Stimulated activated naive CD8-positive, alpha-beta T cell treated with anti-CD3 and anti-CD28 coated beads, Interleukin-15, amount 100 ng/mL, for 72 hours (primary cell): ENCODE measurements at regions not wholly inside any gene's neighbourhood (a gene's known extent, or its start where the extent isn't known, plus 50 kb on each side); places are given as distances from the start of the nearest gene placed in this dataset.
"Not testable (repeated sequence)": the region's sequence is repeated elsewhere in the genome, so short reads cannot be mapped to it uniquely, and the experiment has no call there.

Experiments used
- ATAC-seq: fragments of 150-1000 bp; cut with Tn5 transposase; 2 replicates; pipeline ENCODE4 v1.10.0; 2021; ENCODE audit warnings: mild to moderate bottlenecking, moderate library complexity
- DNase-seq, 2 donors: peaks; one replicate each; pipeline ENCODE4 v3.0.0; 2021 to 2022
- H3K27ac Mint-ChIP-seq, 2 donors: one replicate each; pipeline ENCODE4 v1.8.0; 2022; ENCODE audit warnings: mild to moderate bottlenecking in 2 of 2, mixed read lengths in 2 of 2, moderate library complexity in 2 of 2
- H3K27me3 Mint-ChIP-seq: one replicate; pipeline ENCODE4 v1.8.0; 2022; ENCODE audit warnings: mixed read lengths
- H3K4me1 Mint-ChIP-seq: one replicate; pipeline ENCODE4 v1.8.0; 2022; ENCODE audit warnings: mild to moderate bottlenecking, mixed read lengths
- H3K4me3 Mint-ChIP-seq, 2 donors: one replicate each; pipeline ENCODE4 v1.8.0; 2022; ENCODE audit warnings: mild to moderate bottlenecking in 2 of 2, mixed read lengths in 2 of 2, moderate library complexity in 1 of 2
- H3K9me3 Mint-ChIP-seq, 2 donors: one replicate each; pipeline ENCODE4 v1.8.0; 2022; ENCODE audit warnings: mixed read lengths in 2 of 2

DNA sequence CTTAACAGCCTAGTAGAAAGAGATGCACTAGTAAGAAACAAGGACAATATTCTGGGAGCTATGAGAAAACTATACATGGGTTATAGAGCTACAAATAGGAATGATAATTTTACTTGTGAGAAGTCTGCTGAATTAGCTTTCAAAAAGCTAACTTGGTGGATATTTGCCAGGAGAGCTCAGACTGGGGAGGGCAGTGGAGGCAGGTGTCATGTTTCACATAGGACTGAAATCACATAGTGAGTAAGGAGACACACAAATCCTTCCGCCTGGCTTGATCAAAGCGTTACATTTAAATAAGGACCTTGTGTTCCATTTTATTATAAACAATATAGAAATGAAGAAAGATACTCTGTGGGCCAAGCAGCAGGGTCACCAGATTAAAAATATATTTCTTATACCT lies 235.0 kb downstream of the ISL1 start:
- Mint-ChIP-seq H3K4me3 (no peak overlapping the region), H3K27me3 (no peaks in the 10 kb centered on the region), H3K27ac (no peak overlapping the region), H3K9me3 (no peaks in the 10 kb centered on the region), H3K4me1 (no peaks in the 10 kb centered on the region)
- ATAC-seq: no peak
- DNase-seq: no peak

GRCh38 chr5:51621156-51621555 lies 237.9 kb downstream of the ISL1 start:
- ATAC-seq: no peak
- no peak for DNase-seq
- H3K27ac Mint-ChIP-seq: no peak overlapping the region
- no peak overlapping the region for H3K4me3 Mint-ChIP-seq
- peaks cover 5 to 10% of the 10 kb centered on the region in 2 donors for H3K9me3 Mint-ChIP-seq
- no peaks in the 10 kb centered on the region for H3K4me1 Mint-ChIP-seq
- H3K27me3 Mint-ChIP-seq: no peaks in the 10 kb centered on the region

GRCh38 chr5:51622161-51622790 lies 239.0 kb downstream of the ISL1 start:
- DNase-seq (no peak), ATAC-seq (no peak)
- no peaks in the 10 kb centered on the region for H3K27me3 Mint-ChIP-seq
- no peaks in the 10 kb centered on the region for H3K4me1 Mint-ChIP-seq
- H3K9me3 Mint-ChIP-seq: peaks cover 5 to 10% of the 10 kb centered on the region in 2 donors
- no peak overlapping the region for H3K27ac Mint-ChIP-seq
- H3K4me3 Mint-ChIP-seq: no peak overlapping the region

GRCh38 chr5:51625224-51625968 lies 242.1 kb downstream of the ISL1 start:
- ATAC-seq: no peak
- Mint-ChIP-seq H3K9me3 (peaks cover 17 to 18% of the 10 kb centered on the region in 2 donors), H3K27me3 (no peaks in the 10 kb centered on the region), H3K4me1 (no peaks in the 10 kb centered on the region), H3K4me3 (no peak overlapping the region), H3K27ac (no peak overlapping the region)
- DNase-seq: no peak

- Mint-ChIP-seq H3K27ac (no peak overlapping the region), H3K4me3 (no peak overlapping the region)
Measured at GRCh38 chr5:51632027-51632426, 248.8 kb downstream of the ISL1 start.

GRCh38 chr5:51632793-51633192 lies 249.5 kb downstream of the ISL1 start:
- H3K27ac Mint-ChIP-seq: no peak overlapping the region
- DNase-seq (no peak), ATAC-seq (no peak)
- no peaks in the 10 kb centered on the region for H3K4me1 Mint-ChIP-seq
- H3K4me3 Mint-ChIP-seq: no peak overlapping the region
- peaks cover 11 to 16% of the 10 kb centered on the region in 2 donors for H3K9me3 Mint-ChIP-seq
- H3K27me3 Mint-ChIP-seq: no peaks in the 10 kb centered on the region

More at GRCh38 chr5:51632027-51632426, 248.8 kb downstream of the ISL1 start:
- Mint-ChIP-seq H3K4me1 (no peaks in the 10 kb centered on the region), H3K9me3 (peaks cover 8 to 16% of the 10 kb centered on the region in 2 donors), H3K27me3 (no peaks in the 10 kb centered on the region)
- no peak for ATAC-seq
- DNase-seq: no peak

DNA sequence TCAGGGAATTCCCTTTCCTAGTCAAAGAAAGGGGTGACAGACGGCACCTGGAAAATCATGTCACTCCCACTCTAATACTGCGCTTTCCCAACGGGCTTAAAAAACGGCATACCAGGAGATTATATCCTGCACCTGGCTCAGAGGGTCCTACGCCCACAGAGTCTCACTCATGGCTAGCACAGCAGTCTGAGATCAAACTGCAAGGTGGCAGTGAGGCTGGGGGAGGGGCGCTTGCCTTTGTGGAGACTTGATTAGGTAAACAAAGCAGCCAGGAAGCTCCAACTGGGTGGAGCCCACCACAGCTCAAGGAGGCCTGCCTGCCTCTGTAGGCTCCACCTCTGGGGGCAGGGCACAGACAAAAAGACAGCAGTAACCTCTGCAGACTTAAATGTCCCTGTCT lies 253.7 kb downstream of the ISL1 start:
- peaks cover 9 to 24% of the 10 kb centered on the region in 2 donors for H3K9me3 Mint-ChIP-seq

GRCh38 chr5:51644976-51645375 lies 261.7 kb downstream of the ISL1 start:
- ATAC-seq (no peak), DNase-seq (no peak)
- Mint-ChIP-seq H3K4me1 (no peaks in the 10 kb centered on the region), H3K4me3 (no peak overlapping the region), H3K9me3 (peaks cover 10 to 16% of the 10 kb centered on the region in 2 donors), H3K27ac (no peak overlapping the region), H3K27me3 (no peaks in the 10 kb centered on the region)

More for the DNA sequence above, 253.7 kb downstream of the ISL1 start:
- H3K27me3 Mint-ChIP-seq, H3K4me3 Mint-ChIP-seq, H3K4me1 Mint-ChIP-seq, ATAC-seq, H3K27ac Mint-ChIP-seq, DNase-seq: not testable (repeated sequence)

GRCh38 chr5:51646482-51646881 lies 263.2 kb downstream of the ISL1 start:
- no peaks in the 10 kb centered on the region for H3K4me1 Mint-ChIP-seq
- ATAC-seq: no peak
- H3K27ac Mint-ChIP-seq: no peak overlapping the region
- DNase-seq: no peak
- H3K4me3 Mint-ChIP-seq: no peak overlapping the region
- peaks cover 6 to 10% of the 10 kb centered on the region in 2 donors for H3K9me3 Mint-ChIP-seq
- H3K27me3 Mint-ChIP-seq: no peaks in the 10 kb centered on the region

GRCh38 chr5:51650824-51651223 lies 267.6 kb downstream of the ISL1 start:
- H3K4me1 Mint-ChIP-seq: no peaks in the 10 kb centered on the region
- no peak overlapping the region for H3K27ac Mint-ChIP-seq
- no peak overlapping the region for H3K4me3 Mint-ChIP-seq
- peaks cover 7 to 17% of the 10 kb centered on the region in 2 donors for H3K9me3 Mint-ChIP-seq
- no peak for DNase-seq
- ATAC-seq: no peak
- H3K27me3 Mint-ChIP-seq: no peaks in the 10 kb centered on the region

DNA sequence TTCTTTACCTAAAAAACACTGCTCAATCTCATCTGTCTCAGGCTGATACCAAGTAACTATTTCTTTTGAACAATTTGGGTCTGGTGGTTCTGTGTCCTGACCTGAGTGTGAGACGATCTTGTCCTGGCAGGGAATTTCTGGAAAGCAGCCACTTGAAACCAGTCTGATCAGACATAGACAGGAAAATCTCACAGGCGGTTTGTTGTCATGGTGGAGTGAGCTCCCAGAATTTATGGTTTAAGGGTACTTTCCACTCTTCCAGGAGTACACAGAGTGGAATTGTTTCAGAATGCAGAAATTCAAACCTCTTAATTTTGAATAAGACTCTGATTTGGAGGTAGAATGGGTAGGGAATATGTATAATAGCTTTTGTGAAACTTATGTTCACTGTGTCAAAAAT lies 268.2 kb downstream of the ISL1 start:
- no peak overlapping the region for H3K27ac Mint-ChIP-seq
- ATAC-seq (no peak), DNase-seq (no peak)
- H3K4me1 Mint-ChIP-seq: no peaks in the 10 kb centered on the region
- no peaks in the 10 kb centered on the region for H3K27me3 Mint-ChIP-seq
- no peak overlapping the region for H3K4me3 Mint-ChIP-seq
- H3K9me3 Mint-ChIP-seq: peaks cover 7 to 17% of the 10 kb centered on the region in 2 donors

- no peak for ATAC-seq
- Mint-ChIP-seq H3K27me3 (no peaks in the 10 kb centered on the region), H3K9me3 (peaks cover 6 to 17% of the 10 kb centered on the region in 2 donors), H3K27ac (no peak overlapping the region), H3K4me3 (no peak overlapping the region), H3K4me1 (no peaks in the 10 kb centered on the region)
- no peak for DNase-seq
Measured at GRCh38 chr5:51651889-51652288, 268.6 kb downstream of the ISL1 start.

GRCh38 chr5:51652980-51653379 lies 269.7 kb downstream of the ISL1 start:
- H3K4me3 Mint-ChIP-seq: no peak overlapping the region
- no peaks in the 10 kb centered on the region for H3K4me1 Mint-ChIP-seq
- no peak for DNase-seq
- no peak overlapping the region for H3K27ac Mint-ChIP-seq
- H3K9me3 Mint-ChIP-seq: peaks cover 0 to 17% of the 10 kb centered on the region in 2 donors
- no peaks in the 10 kb centered on the region for H3K27me3 Mint-ChIP-seq
- ATAC-seq: no peak

- Mint-ChIP-seq H3K4me3 (no peak overlapping the region), H3K27ac (no peak overlapping the region), H3K27me3 (no peaks in the 10 kb centered on the region), H3K9me3 (peaks cover 0 to 17% of the 10 kb centered on the region in 2 donors), H3K4me1 (no peaks in the 10 kb centered on the region)
- DNase-seq (no peak), ATAC-seq (no peak)
Measured at GRCh38 chr5:51657340-51658240, 274.3 kb downstream of the ISL1 start.

GRCh38 chr5:51661646-51662265 lies 278.5 kb downstream of the ISL1 start:
- DNase-seq: no peak
- Mint-ChIP-seq H3K9me3 (peaks cover 0 to 5% of the 10 kb centered on the region in 2 donors), H3K27ac (no peak overlapping the region), H3K4me1 (no peaks in the 10 kb centered on the region), H3K27me3 (no peaks in the 10 kb centered on the region), H3K4me3 (no peak overlapping the region)
- no peak for ATAC-seq
